Parathyroid adenoma (tissue), 2 donors: ENCODE measurements at regions not wholly inside any gene's neighbourhood (a gene's known extent, or its start where the extent isn't known, plus 50 kb on each side); places are given as distances from the start of the nearest gene placed in this dataset.

Source experiments
- H2AFZ ChIP-seq: fragments of 300-600 bp; sonication (generic); one replicate; pipeline ENCODE4 v1.7.0; 2017; ENCODE audit warnings: antibody characterized with exemption, mild to moderate bottlenecking
- H3K27ac ChIP-seq: fragments of 300-600 bp; sonication (generic); one replicate; pipeline ENCODE4 v1.7.0; 2017
- H3K27me3 ChIP-seq: fragments of 300-600 bp; sonication (generic); one replicate; pipeline ENCODE4 v1.7.0; 2017; ENCODE audit warnings: low read length; ENCODE audit not compliant: control insufficient read depth, insufficient read depth
- H3K36me3 ChIP-seq: fragments of 300-600 bp; sonication (generic); one replicate; pipeline ENCODE4 v1.7.0; 2017; ENCODE audit warnings: low read length; ENCODE audit not compliant: control insufficient read depth, insufficient read depth
- H3K4me1 ChIP-seq: fragments of 300-600 bp; sonication (generic); one replicate; pipeline ENCODE4 v1.7.0; 2017; ENCODE audit warnings: control low read depth
- H3K4me2 ChIP-seq: fragments of 300-600 bp; sonication (generic); one replicate; pipeline ENCODE4 v1.7.0; 2017; ENCODE audit warnings: low read length
- H3K4me3 ChIP-seq: fragments of 300-600 bp; sonication (generic); one replicate; pipeline ENCODE4 v1.7.0; 2017; ENCODE audit warnings: low read depth, low read length
- H3K79me2 ChIP-seq: fragments of 300-600 bp; sonication (generic); one replicate; pipeline ENCODE4 v1.7.0; 2017; ENCODE audit warnings: control low read depth
- H3K9ac ChIP-seq: fragments of 300-600 bp; sonication (generic); one replicate; pipeline ENCODE4 v1.7.0; 2017; ENCODE audit warnings: mild to moderate bottlenecking
- H3K9me3 ChIP-seq: fragments of 300-600 bp; sonication (generic); one replicate; pipeline ENCODE4 v1.7.0; 2017; ENCODE audit warnings: low read length; ENCODE audit not compliant: control insufficient read depth
- TF ChIP-seq, protein P1 (sequence below): fragments of 300-600 bp; sonication (generic); IDR thresholded peaks from one replicate; pipeline ENCODE4 v1.7.0; 2017; ENCODE audit warnings: antibody characterized with exemption, mild to moderate bottlenecking
- donor health status: primary hyperparathyroidism.

DNA sequence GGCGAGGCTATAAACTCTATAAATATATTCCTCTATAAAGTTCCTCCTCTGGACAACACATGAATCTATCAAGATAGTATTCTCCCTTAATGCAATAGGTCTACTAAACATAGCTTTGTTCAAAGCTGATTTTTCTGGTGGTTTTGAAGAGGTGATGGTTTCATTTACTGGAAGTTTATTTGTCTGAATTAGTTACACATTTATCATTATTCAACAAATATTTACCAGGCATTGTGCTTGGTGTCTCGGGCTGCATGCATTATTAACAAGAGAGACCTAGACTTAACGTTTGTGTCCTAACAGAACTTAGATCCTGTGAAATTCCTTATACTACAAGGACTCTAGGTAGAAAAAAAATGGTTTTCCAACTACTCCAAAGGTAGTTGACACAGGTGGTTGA lies 511.4 kb upstream of the B3GALT2 start:
- H3K4me2 ChIP-seq = no peak overlapping the region
- no peaks in the 10 kb centered on the region for H3K36me3 ChIP-seq
- H3K9ac ChIP-seq = no peak overlapping the region
- H3K27me3 ChIP-seq = no peaks in the 10 kb centered on the region
- H3K79me2 ChIP-seq = no peaks in the 10 kb centered on the region
- TF ChIP-seq, protein P1, sequence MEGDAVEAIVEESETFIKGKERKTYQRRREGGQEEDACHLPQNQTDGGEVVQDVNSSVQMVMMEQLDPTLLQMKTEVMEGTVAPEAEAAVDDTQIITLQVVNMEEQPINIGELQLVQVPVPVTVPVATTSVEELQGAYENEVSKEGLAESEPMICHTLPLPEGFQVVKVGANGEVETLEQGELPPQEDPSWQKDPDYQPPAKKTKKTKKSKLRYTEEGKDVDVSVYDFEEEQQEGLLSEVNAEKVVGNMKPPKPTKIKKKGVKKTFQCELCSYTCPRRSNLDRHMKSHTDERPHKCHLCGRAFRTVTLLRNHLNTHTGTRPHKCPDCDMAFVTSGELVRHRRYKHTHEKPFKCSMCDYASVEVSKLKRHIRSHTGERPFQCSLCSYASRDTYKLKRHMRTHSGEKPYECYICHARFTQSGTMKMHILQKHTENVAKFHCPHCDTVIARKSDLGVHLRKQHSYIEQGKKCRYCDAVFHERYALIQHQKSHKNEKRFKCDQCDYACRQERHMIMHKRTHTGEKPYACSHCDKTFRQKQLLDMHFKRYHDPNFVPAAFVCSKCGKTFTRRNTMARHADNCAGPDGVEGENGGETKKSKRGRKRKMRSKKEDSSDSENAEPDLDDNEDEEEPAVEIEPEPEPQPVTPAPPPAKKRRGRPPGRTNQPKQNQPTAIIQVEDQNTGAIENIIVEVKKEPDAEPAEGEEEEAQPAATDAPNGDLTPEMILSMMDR = no peak
- no peak overlapping the region for H3K4me3 ChIP-seq
- H2AFZ ChIP-seq = no peak overlapping the region
- H3K9me3 ChIP-seq = no peaks in the 10 kb centered on the region
- no peak overlapping the region for H3K27ac ChIP-seq
- H3K4me1 ChIP-seq = no peaks in the 10 kb centered on the region

DNA sequence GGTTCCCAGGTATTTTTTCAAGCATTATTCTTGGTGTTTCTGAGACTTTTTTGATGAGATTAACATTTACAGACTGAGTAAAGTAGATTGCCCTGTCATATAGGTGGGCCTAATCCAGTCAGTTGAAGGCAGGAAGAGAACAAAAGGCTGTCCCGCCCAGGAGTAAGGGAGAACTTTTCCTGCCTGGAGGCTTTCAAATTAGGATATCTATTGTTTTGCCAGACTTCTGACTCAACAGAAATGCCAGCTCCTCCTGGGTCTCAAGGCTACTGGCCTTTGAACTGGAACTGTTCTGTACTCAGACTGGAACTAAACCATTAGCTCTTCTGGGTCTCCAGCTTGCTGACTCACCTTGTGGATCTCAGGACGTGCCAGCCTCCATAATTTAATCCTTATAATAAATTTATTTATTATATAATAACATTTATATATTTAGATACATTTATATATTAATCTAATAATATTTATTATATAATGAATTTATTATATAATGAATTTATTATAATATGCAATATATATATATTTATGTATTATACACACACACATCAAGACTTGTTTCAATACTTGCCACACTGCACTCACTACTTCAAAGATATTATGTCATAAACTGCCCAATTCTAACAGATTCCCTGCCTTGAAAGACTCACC lies 510.8 kb upstream of the B3GALT2 start:
- H3K4me3 ChIP-seq = no peak overlapping the region
- no peaks in the 10 kb centered on the region for H3K36me3 ChIP-seq
- H3K4me2 ChIP-seq = no peak overlapping the region
- H3K9ac ChIP-seq = no peak overlapping the region
- TF ChIP-seq, protein P1 = no peak
- H2AFZ ChIP-seq = no peak overlapping the region
- H3K27ac ChIP-seq = no peak overlapping the region
- H3K9me3 ChIP-seq = no peaks in the 10 kb centered on the region
- H3K4me1 ChIP-seq = no peaks in the 10 kb centered on the region
- H3K79me2 ChIP-seq = no peaks in the 10 kb centered on the region
- no peaks in the 10 kb centered on the region for H3K27me3 ChIP-seq

DNA sequence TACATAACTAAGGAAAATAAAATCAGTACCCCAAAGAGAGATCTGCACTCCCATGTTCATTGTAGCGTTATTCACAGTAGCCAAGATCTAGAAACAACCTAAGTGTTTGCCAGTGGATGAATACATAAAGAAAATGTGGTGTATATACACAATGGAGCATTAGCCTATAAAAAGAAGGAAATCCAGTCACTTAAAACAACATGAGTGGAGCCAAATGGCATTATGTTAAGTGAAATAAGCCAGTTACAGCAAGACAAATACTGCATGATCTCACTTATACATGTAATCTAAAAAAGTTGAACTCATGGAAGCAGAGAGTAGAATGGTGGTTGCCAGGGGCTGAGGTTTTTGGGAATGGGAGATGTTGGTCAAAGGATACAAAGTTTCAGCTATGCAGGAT lies 508.3 kb upstream of the B3GALT2 start:
- H3K27me3 ChIP-seq = no peaks in the 10 kb centered on the region
- H3K9ac ChIP-seq = no peak overlapping the region
- no peak overlapping the region for H2AFZ ChIP-seq
- H3K36me3 ChIP-seq = no peaks in the 10 kb centered on the region
- H3K4me3 ChIP-seq = no peak overlapping the region
- TF ChIP-seq, protein P1 = no peak
- H3K9me3 ChIP-seq = no peaks in the 10 kb centered on the region
- no peaks in the 10 kb centered on the region for H3K79me2 ChIP-seq
- no peaks in the 10 kb centered on the region for H3K4me1 ChIP-seq
- no peak overlapping the region for H3K27ac ChIP-seq
- no peak overlapping the region for H3K4me2 ChIP-seq

DNA sequence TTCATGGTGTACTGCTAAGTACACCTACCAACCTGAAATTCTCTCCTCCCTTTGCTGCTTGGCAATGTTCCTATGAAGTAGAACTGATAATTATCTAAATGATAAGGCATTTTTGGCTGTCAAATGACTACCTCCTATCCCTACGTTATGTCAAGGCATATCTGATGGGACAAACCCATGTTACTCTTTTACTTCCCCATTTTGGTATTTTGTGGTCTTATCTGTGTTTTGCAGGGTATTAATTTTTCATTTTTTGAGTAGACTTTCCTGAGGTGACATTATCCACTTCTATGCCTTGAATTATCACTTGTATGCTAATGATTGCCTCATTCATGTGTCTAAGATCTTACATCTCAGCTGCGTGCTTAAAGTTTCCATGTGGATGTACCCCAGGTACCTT lies 499.6 kb upstream of the B3GALT2 start:
- H3K9me3 ChIP-seq = no peaks in the 10 kb centered on the region
- TF ChIP-seq, protein P1 = no peak

DNA sequence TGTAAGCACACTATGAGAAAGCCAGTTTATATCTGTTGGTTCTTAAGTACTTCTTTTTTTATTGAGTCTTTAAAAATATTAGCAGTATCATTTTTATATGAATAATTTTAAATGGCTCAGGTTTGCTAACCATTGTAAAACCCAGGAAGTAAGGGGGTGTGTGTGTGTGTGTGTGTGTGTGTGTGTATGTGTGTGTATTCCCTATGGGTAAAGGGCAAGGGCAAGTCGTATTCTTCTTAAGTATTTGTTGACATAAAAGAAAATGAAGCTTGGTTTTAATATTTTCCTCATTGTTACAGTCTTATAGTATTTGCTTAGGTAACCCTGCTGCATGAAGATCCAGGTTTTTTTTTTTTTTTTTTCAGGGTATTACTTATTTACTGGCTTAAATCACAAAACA lies 495.0 kb upstream of the B3GALT2 start:
- H3K27ac ChIP-seq = no peak overlapping the region
- no peaks in the 10 kb centered on the region for H3K79me2 ChIP-seq

More for the DNA sequence above, 499.6 kb upstream of the B3GALT2 start:
- Histone ChIP-seq H3K9ac (no peak overlapping the region), H3K27me3 (no peaks in the 10 kb centered on the region), H3K27ac (no peak overlapping the region), H3K36me3 (no peaks in the 10 kb centered on the region), H3K79me2 (no peaks in the 10 kb centered on the region), H3K4me3 (no peak overlapping the region), H3K4me1 (no peaks in the 10 kb centered on the region), H2AFZ (no peak overlapping the region), H3K4me2 (no peak overlapping the region)

More for the DNA sequence above, 495.0 kb upstream of the B3GALT2 start:
- no peak overlapping the region for H2AFZ ChIP-seq
- no peak overlapping the region for H3K9ac ChIP-seq
- H3K36me3 ChIP-seq = no peaks in the 10 kb centered on the region
- H3K27me3 ChIP-seq = no peaks in the 10 kb centered on the region
- no peaks in the 10 kb centered on the region for H3K9me3 ChIP-seq
- TF ChIP-seq, protein P1 = no peak
- H3K4me3 ChIP-seq = no peak overlapping the region
- no peaks in the 10 kb centered on the region for H3K4me1 ChIP-seq
- H3K4me2 ChIP-seq = no peak overlapping the region
